ENCODE measurements at regions not wholly inside any gene's neighbourhood (a gene's known extent, or its start where the extent isn't known, plus 50 kb on each side); places are given as distances from the start of the nearest gene placed in this dataset.

- H3K4me3 ChIP-seq, result no peak overlapping the region
- H3K27me3 ChIP-seq (ENCODE audit: low read depth), result no peaks in the 10 kb centered on the region
- intact Hi-C loops (cut with micrococcal nuclease), result no loop called here
- H3K27ac ChIP-seq (replicated peaks), result no peak overlapping the region
- TF ChIP-seq, protein P1, sequence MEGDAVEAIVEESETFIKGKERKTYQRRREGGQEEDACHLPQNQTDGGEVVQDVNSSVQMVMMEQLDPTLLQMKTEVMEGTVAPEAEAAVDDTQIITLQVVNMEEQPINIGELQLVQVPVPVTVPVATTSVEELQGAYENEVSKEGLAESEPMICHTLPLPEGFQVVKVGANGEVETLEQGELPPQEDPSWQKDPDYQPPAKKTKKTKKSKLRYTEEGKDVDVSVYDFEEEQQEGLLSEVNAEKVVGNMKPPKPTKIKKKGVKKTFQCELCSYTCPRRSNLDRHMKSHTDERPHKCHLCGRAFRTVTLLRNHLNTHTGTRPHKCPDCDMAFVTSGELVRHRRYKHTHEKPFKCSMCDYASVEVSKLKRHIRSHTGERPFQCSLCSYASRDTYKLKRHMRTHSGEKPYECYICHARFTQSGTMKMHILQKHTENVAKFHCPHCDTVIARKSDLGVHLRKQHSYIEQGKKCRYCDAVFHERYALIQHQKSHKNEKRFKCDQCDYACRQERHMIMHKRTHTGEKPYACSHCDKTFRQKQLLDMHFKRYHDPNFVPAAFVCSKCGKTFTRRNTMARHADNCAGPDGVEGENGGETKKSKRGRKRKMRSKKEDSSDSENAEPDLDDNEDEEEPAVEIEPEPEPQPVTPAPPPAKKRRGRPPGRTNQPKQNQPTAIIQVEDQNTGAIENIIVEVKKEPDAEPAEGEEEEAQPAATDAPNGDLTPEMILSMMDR (IDR thresholded peaks at IDR 0.05; ENCODE audit: borderline replicate concordance), result no peak
- peaks cover 10% of the 10 kb centered on the region for H3K9me3 ChIP-seq (replicated peaks)
- no peak for DNase-seq
- H3K4me1 ChIP-seq, result no peaks in the 10 kb centered on the region
- no peaks in the 10 kb centered on the region for H3K36me3 ChIP-seq
These were observed 752.1 kb downstream of the NCAM2 start for GRCh38 chr21:21750124-21750825.

- no peak for DNase-seq
- H3K4me3 ChIP-seq, result no peak overlapping the region
- H3K4me1 ChIP-seq, result no peaks in the 10 kb centered on the region
- H3K36me3 ChIP-seq, result no peaks in the 10 kb centered on the region
- H3K9me3 ChIP-seq (replicated peaks), result peaks cover under 1% of the 10 kb centered on the region
- TF ChIP-seq, protein P1 (IDR thresholded peaks at IDR 0.05; ENCODE audit: borderline replicate concordance), result no peak
- H3K27ac ChIP-seq (replicated peaks), result no peak overlapping the region
- intact Hi-C loops (cut with micrococcal nuclease), result no loop called here
- no peaks in the 10 kb centered on the region for H3K27me3 ChIP-seq (ENCODE audit: low read depth)
These were observed 753.1 kb downstream of the NCAM2 start for GRCh38 chr21:21751286-21751685.

DNA sequence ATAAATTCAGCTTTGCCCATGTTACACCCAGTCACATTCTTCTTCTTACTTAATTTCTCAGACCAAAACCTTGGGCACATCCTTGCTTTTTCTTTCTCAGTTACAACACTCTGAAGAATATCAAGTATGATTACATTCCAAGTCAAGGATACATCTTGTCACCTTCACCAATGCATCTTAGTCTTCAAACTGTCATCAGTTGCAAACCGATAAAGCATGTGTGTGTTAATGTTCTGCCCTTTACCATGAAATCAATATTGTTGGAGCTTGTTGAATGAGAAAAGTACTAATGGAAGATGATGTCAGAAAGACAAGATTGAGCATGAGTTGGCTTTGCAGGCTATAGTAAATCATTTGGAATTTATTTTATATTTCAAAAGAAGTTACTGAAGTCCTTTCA lies 764.6 kb downstream of the NCAM2 start:
- TF ChIP-seq, protein P1 (IDR thresholded peaks at IDR 0.05; ENCODE audit: borderline replicate concordance), result no peak
- peaks cover 2% of the 10 kb centered on the region for H3K9me3 ChIP-seq (replicated peaks)

DNA sequence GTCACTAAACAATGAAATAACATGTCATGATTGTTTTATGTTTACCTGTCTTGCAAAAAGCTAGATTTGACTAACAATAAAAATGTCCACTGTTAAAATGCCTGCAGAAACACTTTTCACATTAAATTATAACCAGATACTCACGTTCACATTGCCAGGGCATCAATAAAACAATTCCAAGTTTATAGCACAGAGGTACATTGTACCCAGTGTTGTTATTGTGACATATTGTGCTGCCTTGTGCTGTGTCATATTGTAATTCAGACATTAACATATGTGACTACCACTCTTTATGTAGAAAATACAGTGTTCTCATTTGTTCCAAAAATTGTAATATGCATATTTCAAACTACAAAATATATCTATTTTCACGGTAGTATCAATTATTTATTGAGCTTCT lies 766.1 kb downstream of the NCAM2 start:
- no peaks in the 10 kb centered on the region for H3K4me1 ChIP-seq
- intact Hi-C loops (cut with micrococcal nuclease), result no loop called here
- no peak overlapping the region for H3K4me3 ChIP-seq
- no peaks in the 10 kb centered on the region for H3K36me3 ChIP-seq
- H3K9me3 ChIP-seq (replicated peaks), result peaks cover 15% of the 10 kb centered on the region
- H3K27me3 ChIP-seq (ENCODE audit: low read depth), result no peaks in the 10 kb centered on the region
- TF ChIP-seq, protein P1 (IDR thresholded peaks at IDR 0.05; ENCODE audit: borderline replicate concordance), result no peak
- H3K27ac ChIP-seq (replicated peaks), result no peak overlapping the region
- DNase-seq, result no peak

More for the DNA sequence above, 764.6 kb downstream of the NCAM2 start:
- Histone ChIP-seq H3K27me3 (ENCODE audit: low read depth) (no peaks in the 10 kb centered on the region), H3K4me3 (no peak overlapping the region), H3K4me1 (no peaks in the 10 kb centered on the region), H3K27ac (replicated peaks) (no peak overlapping the region), H3K36me3 (no peaks in the 10 kb centered on the region)
- no peak for DNase-seq
- intact Hi-C loops (cut with micrococcal nuclease), result no loop called here

- TF ChIP-seq, protein P1 (IDR thresholded peaks at IDR 0.05; ENCODE audit: borderline replicate concordance), result no peak
- H3K36me3 ChIP-seq, result no peaks in the 10 kb centered on the region
- intact Hi-C loops (cut with micrococcal nuclease), result no loop called here
- no peaks in the 10 kb centered on the region for H3K27me3 ChIP-seq (ENCODE audit: low read depth)
- H3K27ac ChIP-seq (replicated peaks), result no peak overlapping the region
- no peak overlapping the region for H3K4me3 ChIP-seq
- H3K9me3 ChIP-seq (replicated peaks), result peaks cover 20% of the 10 kb centered on the region
- no peaks in the 10 kb centered on the region for H3K4me1 ChIP-seq
- DNase-seq, result no peak
These were observed 769.1 kb downstream of the NCAM2 start for GRCh38 chr21:21767276-21767675.

All from left ventricle myocardium inferior (tissue), 1 donor.